Activated T-cell treated with anti-CD3 and anti-CD28 coated beads, Interleukin-2, amount 50 U/mL, for 4 hours (primary cell): ENCODE measurements at regions not wholly inside any gene's neighbourhood (a gene's known extent, or its start where the extent isn't known, plus 50 kb on each side); places are given as distances from the start of the nearest gene placed in this dataset.

Source experiments
- ATAC-seq, 2 donors: fragments of 200-7000 bp; cut with Tn5 transposase; one replicate each; pipeline ENCODE4 v1.10.0; 2021
- DNase-seq: peaks from one replicate; pipeline ENCODE4 v3.0.0-alpha.2; 2020
- H3K27me3 Mint-ChIP-seq: one replicate; pipeline ENCODE4 v1.8.0; 2021; ENCODE audit warnings: low read depth, mixed read lengths
- H3K36me3 Mint-ChIP-seq: one replicate; pipeline ENCODE4 v1.8.0; 2022; ENCODE audit warnings: mixed read lengths; ENCODE audit not compliant: insufficient read depth
- H3K4me1 Mint-ChIP-seq: one replicate; pipeline ENCODE4 v1.8.0; 2021; ENCODE audit warnings: low read depth, mixed read lengths
- H3K4me3 Mint-ChIP-seq: one replicate; pipeline ENCODE4 v1.8.0; 2021; ENCODE audit warnings: mild to moderate bottlenecking, moderate library complexity, mixed read lengths
- H3K9me3 Mint-ChIP-seq: one replicate; pipeline ENCODE4 v1.8.0; 2021; ENCODE audit warnings: mixed read lengths

GRCh38 chr13:61183670-61184069 lies 232.0 kb downstream of the PCDH20 start:
- ATAC-seq (no peak), DNase-seq (no peak)
- Mint-ChIP-seq H3K4me3 (no peak overlapping the region), H3K4me1 (no peaks in the 10 kb centered on the region), H3K36me3 (no peaks in the 10 kb centered on the region), H3K9me3 (peaks cover 11% of the 10 kb centered on the region), H3K27me3 (no peaks in the 10 kb centered on the region)

GRCh38 chr13:61180234-61180633 lies 235.4 kb downstream of the PCDH20 start:
- H3K27me3 Mint-ChIP-seq: no peaks in the 10 kb centered on the region
- peaks cover 3% of the 10 kb centered on the region for H3K9me3 Mint-ChIP-seq
- ATAC-seq: no peak
- no peaks in the 10 kb centered on the region for H3K36me3 Mint-ChIP-seq
- H3K4me3 Mint-ChIP-seq: no peak overlapping the region
- no peaks in the 10 kb centered on the region for H3K4me1 Mint-ChIP-seq
- no peak for DNase-seq

DNA sequence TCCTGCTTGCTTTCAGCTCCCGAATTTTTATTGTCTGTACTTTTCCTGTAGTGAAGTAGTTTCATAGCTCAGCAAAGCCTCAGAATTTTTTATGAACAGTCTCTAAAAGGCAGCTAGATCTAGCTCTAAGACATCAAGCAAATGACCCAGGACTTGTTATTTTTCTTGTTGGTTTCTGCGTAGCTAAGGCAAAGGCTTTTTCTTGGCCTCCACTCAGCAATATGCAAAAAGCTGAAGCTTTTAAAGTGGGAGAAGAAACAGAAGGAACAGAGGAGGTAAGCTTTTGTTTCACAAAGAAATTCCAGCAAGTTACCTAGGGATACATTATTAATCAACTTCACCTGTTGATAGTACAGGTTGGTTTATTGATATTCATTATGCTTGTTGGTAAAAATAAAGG lies 235.9 kb downstream of the PCDH20 start:
- Mint-ChIP-seq H3K4me1 (no peaks in the 10 kb centered on the region), H3K9me3 (peaks cover 3% of the 10 kb centered on the region), H3K36me3 (no peaks in the 10 kb centered on the region), H3K4me3 (no peak overlapping the region), H3K27me3 (no peaks in the 10 kb centered on the region)
- ATAC-seq: no peak
- DNase-seq: no peak

DNA sequence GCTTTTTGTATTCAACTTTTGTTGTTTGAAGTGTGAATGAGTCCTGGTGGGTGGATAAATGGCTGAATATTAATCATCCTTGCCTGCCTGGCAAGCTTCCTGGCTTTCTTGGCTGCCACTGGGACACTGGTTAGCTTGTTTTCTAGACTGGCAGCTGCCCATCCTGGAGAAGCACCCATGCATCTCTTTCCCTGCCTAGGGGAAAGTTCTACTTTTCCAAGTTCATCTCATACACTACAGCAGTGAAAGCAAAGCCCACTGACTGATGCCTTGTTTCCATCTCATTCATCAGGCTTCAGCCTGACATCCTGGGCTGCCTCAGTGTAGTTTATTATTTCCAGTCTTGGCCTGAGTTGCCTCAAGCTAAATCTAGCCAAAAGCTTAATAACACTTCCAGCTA lies 244.8 kb downstream of the PCDH20 start:
- DNase-seq: no peak

DNA sequence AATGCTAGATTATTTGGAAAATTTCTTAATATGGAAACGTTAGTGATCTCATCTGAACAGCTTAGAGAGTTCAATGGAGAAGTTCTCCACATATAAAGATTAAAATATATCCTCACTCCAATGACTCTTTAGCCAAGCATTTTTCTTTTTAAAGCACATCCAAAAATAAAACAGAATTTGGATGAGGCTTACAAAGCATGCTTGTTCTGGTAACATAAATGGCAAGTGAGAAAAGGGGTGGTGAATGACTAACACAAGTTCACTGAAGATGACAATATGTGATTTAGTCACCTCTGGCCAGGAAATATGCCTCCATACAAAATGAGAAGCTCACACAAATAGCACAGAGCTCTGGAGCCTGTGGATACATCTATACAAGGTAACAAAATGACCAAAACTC lies 253.0 kb downstream of the PCDH20 start:
- ATAC-seq (no peak), DNase-seq (no peak)
- H3K4me1 Mint-ChIP-seq: no peaks in the 10 kb centered on the region
- peaks cover 3% of the 10 kb centered on the region for H3K9me3 Mint-ChIP-seq
- no peaks in the 10 kb centered on the region for H3K36me3 Mint-ChIP-seq
- H3K4me3 Mint-ChIP-seq: no peak overlapping the region
- no peaks in the 10 kb centered on the region for H3K27me3 Mint-ChIP-seq

More for the DNA sequence above, 244.8 kb downstream of the PCDH20 start:
- Mint-ChIP-seq H3K36me3 (no peaks in the 10 kb centered on the region), H3K4me3 (no peak overlapping the region), H3K27me3 (no peaks in the 10 kb centered on the region), H3K9me3 (no peaks in the 10 kb centered on the region), H3K4me1 (no peaks in the 10 kb centered on the region)
- ATAC-seq: no peak

GRCh38 chr13:61162106-61162505 lies 253.5 kb downstream of the PCDH20 start:
- Mint-ChIP-seq H3K36me3 (no peaks in the 10 kb centered on the region), H3K27me3 (no peaks in the 10 kb centered on the region), H3K4me3 (no peak overlapping the region), H3K4me1 (no peaks in the 10 kb centered on the region), H3K9me3 (peaks cover 3% of the 10 kb centered on the region)
- ATAC-seq (no peak), DNase-seq (no peak)

DNA sequence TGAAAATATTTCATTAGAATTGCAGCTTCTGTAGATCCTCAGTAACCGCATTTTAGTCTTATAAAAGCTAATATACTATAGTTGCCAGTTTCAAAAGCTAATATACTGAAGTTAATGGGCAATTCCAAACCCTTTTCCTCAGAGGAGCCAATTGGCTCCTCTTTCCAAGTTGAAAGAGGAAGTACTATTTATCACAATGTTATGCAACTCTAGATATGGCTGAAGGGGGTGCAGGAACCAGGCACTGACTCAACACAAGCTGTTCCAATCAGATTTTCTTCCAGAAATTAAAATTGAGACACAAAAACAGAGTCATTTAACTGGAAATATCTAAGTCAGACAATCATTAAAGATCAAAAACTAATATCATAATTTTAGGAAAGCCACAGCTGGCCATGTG lies 258.9 kb downstream of the PCDH20 start:
- ATAC-seq: no peak
- no peak overlapping the region for H3K4me3 Mint-ChIP-seq

GRCh38 chr13:61151062-61151461 lies 264.6 kb downstream of the PCDH20 start:
- Mint-ChIP-seq H3K4me1 (no peaks in the 10 kb centered on the region), H3K4me3 (no peak overlapping the region), H3K36me3 (no peaks in the 10 kb centered on the region), H3K9me3 (peaks cover 14% of the 10 kb centered on the region), H3K27me3 (no peaks in the 10 kb centered on the region)
- no peak for DNase-seq
- ATAC-seq: no peak

More for the DNA sequence above, 258.9 kb downstream of the PCDH20 start:
- no peaks in the 10 kb centered on the region for H3K4me1 Mint-ChIP-seq
- H3K9me3 Mint-ChIP-seq: peaks cover 3% of the 10 kb centered on the region
- no peaks in the 10 kb centered on the region for H3K36me3 Mint-ChIP-seq
- DNase-seq: no peak
- H3K27me3 Mint-ChIP-seq: no peaks in the 10 kb centered on the region

- peaks cover 18% of the 10 kb centered on the region for H3K9me3 Mint-ChIP-seq
These were observed 266.3 kb downstream of the PCDH20 start for GRCh38 chr13:61149331-61149730.

GRCh38 chr13:61148691-61149315 lies 266.8 kb downstream of the PCDH20 start:
- no peak for ATAC-seq
- H3K4me1 Mint-ChIP-seq: no peaks in the 10 kb centered on the region

More at GRCh38 chr13:61149331-61149730, 266.3 kb downstream of the PCDH20 start:
- Mint-ChIP-seq H3K36me3 (no peaks in the 10 kb centered on the region), H3K27me3 (no peaks in the 10 kb centered on the region), H3K4me1 (no peaks in the 10 kb centered on the region), H3K4me3 (no peak overlapping the region)
- no peak for DNase-seq
- ATAC-seq: no peak

DNA sequence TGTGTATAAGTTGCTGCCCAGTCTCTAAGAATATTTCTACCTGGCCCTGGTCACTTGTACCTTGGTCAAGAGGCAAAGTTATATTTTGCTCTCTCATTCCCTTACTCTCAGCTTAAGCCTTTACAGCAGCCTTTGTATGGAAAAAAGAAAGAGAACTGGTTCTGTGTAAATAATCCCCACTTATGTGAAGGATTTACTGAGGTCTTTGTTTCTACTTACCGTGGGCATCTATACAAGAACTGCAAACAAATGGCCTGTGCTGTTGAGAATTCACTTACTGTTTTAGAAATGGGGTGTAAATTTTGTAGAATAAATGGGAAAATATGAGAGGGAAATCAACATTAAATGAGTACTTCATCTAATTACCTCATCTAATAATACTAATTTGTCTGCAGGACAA lies 267.4 kb downstream of the PCDH20 start:
- H3K27me3 Mint-ChIP-seq: no peaks in the 10 kb centered on the region
- H3K36me3 Mint-ChIP-seq: no peaks in the 10 kb centered on the region
- ATAC-seq (no peak), DNase-seq (no peak)
- H3K4me1 Mint-ChIP-seq: no peaks in the 10 kb centered on the region
- H3K9me3 Mint-ChIP-seq: peaks cover 21% of the 10 kb centered on the region
- H3K4me3 Mint-ChIP-seq: no peak overlapping the region

More at GRCh38 chr13:61148691-61149315, 266.8 kb downstream of the PCDH20 start:
- no peak for DNase-seq
- H3K4me3 Mint-ChIP-seq: no peak overlapping the region
- H3K9me3 Mint-ChIP-seq: peaks cover 19% of the 10 kb centered on the region
- no peaks in the 10 kb centered on the region for H3K27me3 Mint-ChIP-seq
- H3K36me3 Mint-ChIP-seq: no peaks in the 10 kb centered on the region

DNA sequence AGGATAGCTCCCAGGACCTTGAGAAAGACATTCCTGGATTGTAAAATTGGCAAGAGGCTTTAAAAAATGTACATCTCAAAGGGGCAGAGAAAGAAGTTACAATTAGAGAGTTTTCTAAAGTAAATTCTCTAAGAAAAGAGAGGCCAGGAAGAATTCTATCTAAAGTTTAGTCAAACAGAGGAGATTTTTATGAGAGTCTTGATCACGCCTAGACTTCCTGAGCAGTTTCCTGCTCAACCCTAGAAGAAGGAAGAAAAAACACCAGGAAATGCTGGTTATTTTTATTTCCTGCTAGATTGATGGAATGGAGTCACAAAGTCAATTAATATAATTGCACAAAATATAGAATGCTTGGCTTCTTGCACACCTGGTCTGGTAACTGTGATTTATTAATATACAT lies 269.1 kb downstream of the PCDH20 start:
- peaks cover 30% of the 10 kb centered on the region for H3K9me3 Mint-ChIP-seq
- DNase-seq: no peak
- no peaks in the 10 kb centered on the region for H3K4me1 Mint-ChIP-seq
- H3K4me3 Mint-ChIP-seq: no peak overlapping the region
- H3K36me3 Mint-ChIP-seq: no peaks in the 10 kb centered on the region
- no peak for ATAC-seq
- H3K27me3 Mint-ChIP-seq: no peaks in the 10 kb centered on the region

- ATAC-seq (no peak), DNase-seq (no peak)
- H3K9me3 Mint-ChIP-seq: peaks cover 32% of the 10 kb centered on the region
- no peaks in the 10 kb centered on the region for H3K4me1 Mint-ChIP-seq
- no peaks in the 10 kb centered on the region for H3K27me3 Mint-ChIP-seq
- no peak overlapping the region for H3K4me3 Mint-ChIP-seq
- no peaks in the 10 kb centered on the region for H3K36me3 Mint-ChIP-seq
These were observed 269.5 kb downstream of the PCDH20 start for GRCh38 chr13:61146158-61146557.

- Mint-ChIP-seq H3K27me3 (no peaks in the 10 kb centered on the region), H3K9me3 (peaks cover 32% of the 10 kb centered on the region), H3K4me1 (no peaks in the 10 kb centered on the region), H3K36me3 (no peaks in the 10 kb centered on the region), H3K4me3 (no peak overlapping the region)
- no peak for DNase-seq
- ATAC-seq: no peak
These were observed 270.6 kb downstream of the PCDH20 start for GRCh38 chr13:61144834-61145593.

- Mint-ChIP-seq H3K4me3 (no peak overlapping the region), H3K4me1 (no peaks in the 10 kb centered on the region), H3K27me3 (no peaks in the 10 kb centered on the region), H3K36me3 (no peaks in the 10 kb centered on the region), H3K9me3 (peaks cover 31% of the 10 kb centered on the region)
- DNase-seq (no peak), ATAC-seq (no peak)
These were observed 271.3 kb downstream of the PCDH20 start for GRCh38 chr13:61144301-61144700.
